ENCODE measurements at regions not wholly inside any gene's neighbourhood (a gene's known extent, or its start where the extent isn't known, plus 50 kb on each side); places are given as distances from the start of the nearest gene placed in this dataset.

- H3K36me3 Mint-ChIP-seq, result no peaks in the 10 kb centered on the region
- ChIA-PET POLR2A (no interaction called here), CTCF (interaction anchor here (0.6 kb wide), 1 partner anchor 151 kb away, joined by 4 read pairs; no protein-coding TSS in a partner anchor)
- peak overlapping the region; percentile 36; the same call in 1 of the 2 replicates for H3K27ac Mint-ChIP-seq
- H3K4me3 Mint-ChIP-seq, result no peak overlapping the region
- peaks cover 5% of the 10 kb centered on the region for H3K4me1 Mint-ChIP-seq
- peaks cover 9% of the 10 kb centered on the region for H3K9me3 Mint-ChIP-seq
- no peak for TF ChIP-seq RELA (CRISPR knock-in tag; IDR thresholded peaks at IDR 0.05; ENCODE audit: borderline replicate concordance)
- no peak for TF ChIP-seq SMAD4 (CRISPR knock-in tag; IDR thresholded peaks at IDR 0.05)
- no peak for TF ChIP-seq ZBTB21 (CRISPR knock-in tag; IDR thresholded peaks at IDR 0.05; ENCODE audit: borderline replicate concordance)
- TF ChIP-seq ERG (CRISPR knock-in tag; IDR thresholded peaks at IDR 0.05), result no peak
- no peak for TF ChIP-seq ATF2 (CRISPR knock-in tag; IDR thresholded peaks at IDR 0.05; ENCODE audit: borderline replicate concordance, low read depth)
- TF ChIP-seq FOXK1 (CRISPR knock-in tag; IDR thresholded peaks at IDR 0.05), result no peak
- no peak for TF ChIP-seq MYBL2 (CRISPR knock-in tag; IDR thresholded peaks at IDR 0.05)
- TF ChIP-seq ZNF671 (CRISPR knock-in tag; IDR thresholded peaks at IDR 0.05), result no peak
- no peak for TF ChIP-seq CTCF (IDR thresholded peaks at IDR 0.05)
- TF ChIP-seq OVOL2 (CRISPR knock-in tag; IDR thresholded peaks at IDR 0.05; ENCODE audit: borderline replicate concordance), result no peak
- TF ChIP-seq ELF4 (CRISPR knock-in tag; IDR thresholded peaks at IDR 0.05; ENCODE audit: low read depth), result no peak
- no peak for TF ChIP-seq ZNF263 (CRISPR knock-in tag; IDR thresholded peaks at IDR 0.05; ENCODE audit: low read depth)
- no peaks in the 10 kb centered on the region for H3K27me3 Mint-ChIP-seq (ENCODE audit: low read depth)
- DNase-seq (ENCODE audit: low spot score) (no peak), ATAC-seq (no peak)
Observed at GRCh38 chr2:9707008-9707407, 76.2 kb upstream of the YWHAQ start.

- ChIA-PET CTCF (interaction anchor here (1.0 to 1.6 kb wide), 3 partner anchors 13 to 61 kb away, joined by 3 to 6 read pairs (median 5); no protein-coding TSS in a partner anchor), POLR2A (no interaction called here)
- Mint-ChIP-seq H3K36me3 (no peaks in the 10 kb centered on the region), H3K27me3 (ENCODE audit: low read depth) (no peaks in the 10 kb centered on the region), H3K4me3 (no peak overlapping the region), H3K27ac (no peak overlapping the region), H3K4me1 (peaks cover 5% of the 10 kb centered on the region), H3K9me3 (peaks cover 3% of the 10 kb centered on the region)
- DNase-seq (ENCODE audit: low spot score) (no peak), ATAC-seq (no peak)
- TF ChIP-seq GABPB1 (CRISPR knock-in tag; IDR thresholded peaks at IDR 0.05), result no peak
- no peak for TF ChIP-seq OVOL2 (CRISPR knock-in tag; IDR thresholded peaks at IDR 0.05; ENCODE audit: borderline replicate concordance)
- no peak for TF ChIP-seq FOXP1 (CRISPR knock-in tag; IDR thresholded peaks at IDR 0.05; ENCODE audit: borderline replicate concordance)
- TF ChIP-seq ZNF512 (CRISPR knock-in tag; IDR thresholded peaks at IDR 0.05; ENCODE audit: borderline replicate concordance), result no peak
- no peak for TF ChIP-seq ZNF263 (CRISPR knock-in tag; IDR thresholded peaks at IDR 0.05; ENCODE audit: low read depth)
- TF ChIP-seq, protein P1, sequence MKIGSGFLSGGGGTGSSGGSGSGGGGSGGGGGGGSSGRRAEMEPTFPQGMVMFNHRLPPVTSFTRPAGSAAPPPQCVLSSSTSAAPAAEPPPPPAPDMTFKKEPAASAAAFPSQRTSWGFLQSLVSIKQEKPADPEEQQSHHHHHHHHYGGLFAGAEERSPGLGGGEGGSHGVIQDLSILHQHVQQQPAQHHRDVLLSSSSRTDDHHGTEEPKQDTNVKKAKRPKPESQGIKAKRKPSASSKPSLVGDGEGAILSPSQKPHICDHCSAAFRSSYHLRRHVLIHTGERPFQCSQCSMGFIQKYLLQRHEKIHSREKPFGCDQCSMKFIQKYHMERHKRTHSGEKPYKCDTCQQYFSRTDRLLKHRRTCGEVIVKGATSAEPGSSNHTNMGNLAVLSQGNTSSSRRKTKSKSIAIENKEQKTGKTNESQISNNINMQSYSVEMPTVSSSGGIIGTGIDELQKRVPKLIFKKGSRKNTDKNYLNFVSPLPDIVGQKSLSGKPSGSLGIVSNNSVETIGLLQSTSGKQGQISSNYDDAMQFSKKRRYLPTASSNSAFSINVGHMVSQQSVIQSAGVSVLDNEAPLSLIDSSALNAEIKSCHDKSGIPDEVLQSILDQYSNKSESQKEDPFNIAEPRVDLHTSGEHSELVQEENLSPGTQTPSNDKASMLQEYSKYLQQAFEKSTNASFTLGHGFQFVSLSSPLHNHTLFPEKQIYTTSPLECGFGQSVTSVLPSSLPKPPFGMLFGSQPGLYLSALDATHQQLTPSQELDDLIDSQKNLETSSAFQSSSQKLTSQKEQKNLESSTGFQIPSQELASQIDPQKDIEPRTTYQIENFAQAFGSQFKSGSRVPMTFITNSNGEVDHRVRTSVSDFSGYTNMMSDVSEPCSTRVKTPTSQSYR (CRISPR knock-in tag; IDR thresholded peaks at IDR 0.05), result no peak
Observed at GRCh38 chr2:9707611-9708160, 76.9 kb upstream of the YWHAQ start.

All from WTC11 (cell line).